Panc1 (cell line): ENCODE measurements at regions not wholly inside any gene's neighbourhood (a gene's known extent, or its start where the extent isn't known, plus 50 kb on each side); places are given as distances from the start of the nearest gene placed in this dataset.

Experiments
- ATAC-seq: fragments of 200-7000 bp; cut with Tn5 transposase; 2 replicates; pipeline ENCODE4 v1.9.1; 2020; ENCODE audit warnings: mild to moderate bottlenecking, moderate library complexity
- BruUV-seq: library from RNA; stranded (reverse); fragments of 400-500 nt; replicated peaks from 2 replicates; lab custom pipeline; 2021; lab: Mats Ljungman, UMichigan
- CTCF ChIA-PET: fragments of 300-600 bp; sonication (Branson Sonifier 250); formaldehyde crosslinking; loops from one replicate; lab custom pipeline; 2022; ENCODE audit warnings: antibody characterized with exemption; lab: Charles Lee
- POLR2A ChIA-PET: fragments of 300-600 bp; sonication (Branson Sonifier 250); formaldehyde crosslinking; loops from one replicate; lab custom pipeline; 2022; ENCODE audit warnings: antibody characterized with exemption; lab: Charles Lee
- DNase-seq: peaks from one replicate; pipeline ENCODE4 v3.0.0-alpha.2; 2010; ENCODE audit warnings: low read depth, low spot score
- H3K27ac ChIP-seq: 2 replicates; pipeline ENCODE4 v1.5.1; 2011; ENCODE audit warnings: mild to moderate bottlenecking, low read length, inconsistent platforms
- H3K27me3 ChIP-seq: fragments of 200-500 bp; sonication (Bioruptor generic); 2 replicates; pipeline ENCODE4 v1.6.0; 2014; ENCODE audit warnings: low read length, inconsistent platforms; ENCODE audit not compliant: control insufficient read depth, insufficient read depth
- H3K36me3 ChIP-seq: fragments of 200-500 bp; sonication (Bioruptor generic); 2 replicates; pipeline ENCODE4 v1.5.1; 2014; ENCODE audit warnings: inconsistent platforms, mild to moderate bottlenecking, low read length, moderate library complexity; ENCODE audit not compliant: control insufficient read depth, insufficient read depth
- H3K4me1 ChIP-seq: 2 replicates; pipeline ENCODE4 v1.5.1; 2011; ENCODE audit warnings: inconsistent platforms, mild to moderate bottlenecking, low read length, moderate library complexity; ENCODE audit not compliant: control insufficient read depth, insufficient read depth
- H3K4me3 ChIP-seq, 2 experiments: 2 replicates each; pipeline ENCODE4 v1.5.1; 2011 to 2012; ENCODE audit warnings: low read depth in 2 of 2, low read length in 2 of 2, mild to moderate bottlenecking in 2 of 2, inconsistent platforms in 1 of 2, moderate library complexity in 1 of 2
- H3K9me3 ChIP-seq: fragments of 200-500 bp; sonication (Bioruptor generic); 2 replicates; pipeline ENCODE4 v1.5.1; 2014; ENCODE audit warnings: low read depth, mild to moderate bottlenecking, inconsistent platforms, low read length, moderate library complexity; ENCODE audit not compliant: control insufficient read depth, insufficient read depth
- CTCF ChIP-seq: fragments of 450-650 bp; IDR thresholded peaks from 2 replicates; pipeline ENCODE4 v1.5.1; 2017; ENCODE audit warnings: mild to moderate bottlenecking
- POLR2AphosphoS5 ChIP-seq: IDR thresholded peaks from 2 replicates; pipeline ENCODE4 v1.6.1; 2012; ENCODE audit warnings: mild to moderate bottlenecking, low read depth, low read length, moderate library complexity
- REST ChIP-seq, 2 experiments: IDR thresholded peaks; 2 replicates each; pipeline ENCODE4 v1.6.1; 2011 to 2012; ENCODE audit warnings: low read depth in 2 of 2, control low read depth in 1 of 2, low read length in 1 of 2, mild to moderate bottlenecking in 1 of 2, moderate library complexity in 1 of 2; ENCODE audit not compliant: insufficient read depth in 1 of 2
- SIN3A ChIP-seq: IDR thresholded peaks from 2 replicates; pipeline ENCODE4 v1.6.1; 2012; ENCODE audit warnings: low read depth, mild to moderate bottlenecking, low read length, moderate library complexity, borderline replicate concordance; ENCODE audit not compliant: insufficient read depth
- TCF7L2 ChIP-seq: IDR thresholded peaks from 2 replicates; pipeline ENCODE4 v1.6.1; 2011; ENCODE audit warnings: mild to moderate bottlenecking, low read depth, low read length, inconsistent platforms
- in situ Hi-C: cut with HindIII; loops from 2 replicates; pipeline ENCODE4 v1.10.0; 2016; ENCODE audit warnings: low sequenced_read_pairs, low pct_unique_long_range_greater_than_20kb
- intact Hi-C: fragments of 100-400 bp; cut with micrococcal nuclease; formaldehyde crosslinking; loops from one replicate; pipeline ENCODE4 v1.10.0; 2022; ENCODE audit not compliant: unreplicated experiment

GRCh38 chr7:67423065-67423464 lies 426.4 kb downstream of the TYW1 start:
- DNase-seq (no peak), ATAC-seq (no peak)
- ChIA-PET CTCF (no interaction called here), POLR2A (no interaction called here)
- H3K36me3 ChIP-seq: no peaks in the 10 kb centered on the region
- TF ChIP-seq SIN3A: no peak
- no peaks in the 10 kb centered on the region for H3K4me1 ChIP-seq
- H3K4me3 ChIP-seq: no peak overlapping the region
- H3K9me3 ChIP-seq: no peaks in the 10 kb centered on the region
- in situ Hi-C loops: no loop called here
- intact Hi-C loops: no loop called here
- no TSS peak for BruUV-seq
- H3K27me3 ChIP-seq: no peaks in the 10 kb centered on the region
- H3K27ac ChIP-seq: no peak overlapping the region

GRCh38 chr7:67426654-67427053 lies 430.0 kb downstream of the TYW1 start:
- ATAC-seq (no peak), DNase-seq (no peak)
- Histone ChIP-seq H3K9me3 (no peaks in the 10 kb centered on the region), H3K4me1 (no peaks in the 10 kb centered on the region), H3K27me3 (no peaks in the 10 kb centered on the region), H3K27ac (no peak overlapping the region), H3K4me3 (no peak overlapping the region), H3K36me3 (no peaks in the 10 kb centered on the region)
- ChIA-PET CTCF (no interaction called here), POLR2A (no interaction called here)
- TF ChIP-seq CTCF (no peak), TCF7L2 (no peak), SIN3A (no peak), REST (IDR thresholded peaks at IDR 0.05; ENCODE audit: insufficient read depth in 1 of 2, low read depth in 2 of 2, low read length in 1 of 2) (no peak), POLR2AphosphoS5 (no peak)
- intact Hi-C loops (no loop called here), in situ Hi-C loops (no loop called here)
- BruUV-seq: no TSS peak

- DNase-seq: no peak
- BruUV-seq: no TSS peak
- intact Hi-C loops (no loop called here), in situ Hi-C loops (no loop called here)
- H3K9me3 ChIP-seq: no peaks in the 10 kb centered on the region
- H3K36me3 ChIP-seq: no peaks in the 10 kb centered on the region
- no peaks in the 10 kb centered on the region for H3K4me1 ChIP-seq
- CTCF ChIA-PET: no interaction called here
- TF ChIP-seq REST (IDR thresholded peaks at IDR 0.05; ENCODE audit: insufficient read depth in 1 of 2, low read depth in 2 of 2, low read length in 1 of 2) (no peak), POLR2AphosphoS5 (no peak), TCF7L2 (no peak), SIN3A (no peak), CTCF (no peak)
- no peak overlapping the region for H3K27ac ChIP-seq
- H3K4me3 ChIP-seq: no peak overlapping the region
- no peaks in the 10 kb centered on the region for H3K27me3 ChIP-seq
- no peak for ATAC-seq
- POLR2A ChIA-PET: no interaction called here
Observed at GRCh38 chr7:67429735-67430134, 433.1 kb downstream of the TYW1 start.
